HG03460 (cell line): ENCODE measurements at regions not wholly inside any gene's neighbourhood (a gene's known extent, or its start where the extent isn't known, plus 50 kb on each side); places are given as distances from the start of the nearest gene placed in this dataset.

Experiments used
- ATAC-seq: cut with Tn5 transposase; IDR thresholded peaks from one replicate; pipeline ENCODE4 v1.9.1; 2021; ENCODE audit not compliant: unreplicated experiment

DNA sequence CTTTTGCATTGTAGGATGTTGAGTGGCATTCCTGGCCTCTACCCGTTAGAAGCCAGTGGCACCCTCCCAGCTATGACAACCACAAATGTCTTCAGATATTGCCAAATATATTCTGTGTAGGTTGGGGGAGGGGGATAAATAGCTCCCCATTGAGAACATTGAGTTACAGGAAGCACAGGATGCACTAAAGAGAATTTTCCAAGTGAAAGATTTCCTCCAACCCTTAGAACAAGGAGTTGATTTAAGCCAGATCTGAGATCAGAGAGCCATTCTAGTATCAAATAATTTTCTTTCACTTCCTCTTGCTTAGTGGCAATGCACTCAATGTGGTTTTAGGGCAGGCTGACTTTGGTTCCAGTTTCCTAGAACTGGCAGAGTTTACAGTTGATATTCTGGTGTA, 436.6 kb downstream of the C4orf33 start:
- ATAC-seq, result peak; percentile 79

DNA sequence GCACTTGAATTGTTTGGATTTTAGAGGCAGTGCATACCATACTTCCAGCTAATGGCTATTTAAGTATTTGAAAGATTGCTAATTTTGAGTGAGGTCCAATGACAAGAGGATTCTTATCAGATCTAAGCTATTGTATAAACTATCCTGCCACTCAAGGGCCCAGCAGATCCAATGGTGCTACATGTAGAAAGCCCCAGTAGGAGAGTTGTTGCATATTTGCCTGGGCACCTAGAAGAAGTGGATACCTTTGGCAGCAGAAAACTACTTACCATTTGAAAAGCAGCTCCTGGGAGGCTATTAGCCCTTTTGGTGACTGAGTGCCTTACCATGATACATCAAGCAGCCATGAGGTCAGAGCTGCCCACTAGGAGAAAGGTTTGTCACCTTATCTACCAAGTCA, 447.3 kb downstream of the C4orf33 start:
- no peak for ATAC-seq

GRCh38 chr4:129545599-129546278, 449.8 kb downstream of the C4orf33 start:
- no peak for ATAC-seq

DNA sequence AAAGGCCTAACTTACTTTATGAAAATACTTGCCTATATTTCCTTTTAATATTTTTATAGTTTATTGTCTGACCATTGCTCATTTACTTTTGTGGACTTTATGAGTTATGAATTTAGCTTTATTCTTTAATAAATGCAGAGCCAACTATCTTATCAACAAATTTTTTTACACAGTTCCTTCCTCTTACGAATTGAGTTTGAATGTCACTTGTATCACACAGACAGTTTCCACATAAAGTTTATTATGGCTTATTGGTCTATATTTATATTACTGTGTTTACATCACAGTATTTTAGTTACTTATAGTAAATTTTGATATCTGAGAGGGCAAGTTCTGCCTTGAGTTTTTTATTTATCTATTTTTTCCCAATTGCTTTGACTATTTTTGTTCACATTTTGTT, 450.6 kb downstream of the C4orf33 start:
- ATAC-seq, result no peak

- no peak for ATAC-seq
Measured at GRCh38 chr4:129550281-129550785, 454.4 kb downstream of the C4orf33 start.

DNA sequence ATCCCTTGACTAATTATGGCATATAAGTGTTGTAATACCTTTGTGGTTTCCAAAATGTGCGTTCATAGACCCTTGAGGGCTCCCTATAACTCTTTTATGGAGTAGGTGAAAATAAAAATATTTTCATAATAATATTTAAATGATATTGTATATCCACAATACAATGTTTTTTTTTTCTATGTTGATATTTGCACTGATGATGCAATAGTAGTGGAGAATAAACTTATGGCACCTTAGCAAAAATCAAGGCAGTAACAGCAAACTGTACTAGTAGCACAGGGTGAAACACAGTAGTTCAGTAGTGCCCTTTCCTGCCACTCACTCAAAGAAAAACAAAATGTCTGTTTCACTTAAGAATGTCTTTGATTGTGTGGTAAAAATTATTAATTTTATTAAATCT, 465.3 kb downstream of the C4orf33 start:
- no peak for ATAC-seq

GRCh38 chr4:129561886-129562671, 466.1 kb downstream of the C4orf33 start:
- no peak for ATAC-seq

- no peak for ATAC-seq
Measured at GRCh38 chr4:129565214-129565613, 469.3 kb downstream of the C4orf33 start.

GRCh38 chr4:129570326-129570725, 474.4 kb downstream of the C4orf33 start:
- no peak for ATAC-seq

GRCh38 chr4:129578336-129578735, 482.4 kb downstream of the C4orf33 start:
- no peak for ATAC-seq

DNA sequence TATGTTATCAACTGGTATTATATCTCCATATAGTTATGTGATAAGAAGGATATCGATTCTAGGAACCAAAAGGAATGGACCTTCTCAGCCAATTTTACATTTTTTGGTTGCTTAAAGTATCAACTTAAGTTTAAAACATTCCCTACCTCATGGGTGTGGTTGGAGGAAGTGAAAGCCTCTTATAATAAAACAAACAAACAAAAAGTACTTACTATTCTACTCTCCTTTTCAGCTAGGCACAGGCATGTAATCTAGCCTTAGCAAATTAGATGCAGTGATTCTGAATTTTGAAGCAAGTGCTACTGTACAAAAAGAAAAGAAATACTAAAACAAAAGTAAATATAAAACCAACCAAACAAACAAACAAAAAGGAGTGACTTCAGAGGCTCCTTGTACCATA, 485.4 kb downstream of the C4orf33 start:
- ATAC-seq, result no peak

DNA sequence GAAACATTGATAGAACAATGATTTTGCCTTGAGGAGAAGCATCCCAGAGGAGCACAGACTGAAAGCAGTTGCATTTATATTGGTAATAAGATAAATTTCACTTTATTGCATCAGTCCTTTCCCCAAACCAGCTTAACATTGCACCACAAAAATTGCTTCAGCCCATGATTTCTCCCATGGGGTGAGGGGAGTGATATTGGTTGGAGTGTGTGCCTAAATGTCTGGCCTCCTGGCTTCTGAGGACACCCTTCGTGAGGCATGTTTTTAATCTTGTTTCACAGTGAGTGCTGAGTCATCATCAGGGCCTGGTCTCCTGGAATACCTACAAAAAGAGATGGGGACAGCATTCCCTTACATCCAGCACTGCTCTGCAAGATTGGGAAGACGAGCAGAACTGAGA, 487.9 kb downstream of the C4orf33 start:
- ATAC-seq, result no peak

- ATAC-seq, result no peak
Measured at GRCh38 chr4:129598582-129598981, 502.6 kb downstream of the C4orf33 start.

GRCh38 chr4:129600898-129601297, 504.9 kb downstream of the C4orf33 start:
- no peak for ATAC-seq

- ATAC-seq, result no peak
Measured at GRCh38 chr4:129602447-129602846, 506.5 kb downstream of the C4orf33 start.

GRCh38 chr4:129603241-129603931, 507.4 kb downstream of the C4orf33 start:
- no peak for ATAC-seq

GRCh38 chr4:129604632-129605255, 508.8 kb downstream of the C4orf33 start:
- no peak for ATAC-seq

DNA sequence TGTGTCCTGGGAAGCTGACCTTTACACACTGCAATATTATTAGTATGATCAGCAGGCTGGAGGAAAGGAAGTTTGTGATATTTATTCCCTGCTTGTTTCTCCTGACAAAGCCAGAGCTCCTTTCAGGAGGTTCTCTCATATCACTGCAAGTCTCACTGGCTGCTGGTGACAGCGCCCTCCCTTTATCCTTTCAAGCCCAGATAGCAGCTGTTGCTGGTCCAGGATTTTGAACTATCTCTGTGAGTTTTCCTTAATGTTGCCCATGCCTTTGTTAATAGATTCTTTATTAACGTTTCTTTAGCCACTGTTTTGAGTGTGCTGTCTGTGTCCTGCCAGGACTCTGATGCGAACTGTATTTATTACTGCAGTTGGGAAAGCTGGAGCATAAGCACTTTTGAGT, 518.7 kb downstream of the C4orf33 start:
- ATAC-seq, result no peak

DNA sequence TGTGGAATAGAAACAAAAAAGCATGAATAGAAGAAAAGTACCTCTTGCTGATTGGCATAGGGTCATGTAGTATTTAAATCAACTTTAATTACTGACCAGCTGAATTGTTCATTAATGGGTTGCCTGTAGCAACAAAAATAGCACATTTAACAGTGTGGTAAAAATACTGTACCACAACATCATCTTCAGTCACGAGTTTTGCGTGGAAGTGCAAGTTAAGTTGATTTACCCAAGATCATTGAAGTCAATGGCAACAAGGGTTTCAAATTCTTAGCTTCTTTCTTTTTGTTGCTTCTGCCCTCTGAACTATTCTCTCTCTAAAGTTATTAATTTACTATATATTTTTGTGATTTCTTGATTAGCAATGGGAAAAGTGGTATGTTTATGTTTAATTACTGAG, 526.6 kb downstream of the C4orf33 start:
- ATAC-seq, result no peak

DNA sequence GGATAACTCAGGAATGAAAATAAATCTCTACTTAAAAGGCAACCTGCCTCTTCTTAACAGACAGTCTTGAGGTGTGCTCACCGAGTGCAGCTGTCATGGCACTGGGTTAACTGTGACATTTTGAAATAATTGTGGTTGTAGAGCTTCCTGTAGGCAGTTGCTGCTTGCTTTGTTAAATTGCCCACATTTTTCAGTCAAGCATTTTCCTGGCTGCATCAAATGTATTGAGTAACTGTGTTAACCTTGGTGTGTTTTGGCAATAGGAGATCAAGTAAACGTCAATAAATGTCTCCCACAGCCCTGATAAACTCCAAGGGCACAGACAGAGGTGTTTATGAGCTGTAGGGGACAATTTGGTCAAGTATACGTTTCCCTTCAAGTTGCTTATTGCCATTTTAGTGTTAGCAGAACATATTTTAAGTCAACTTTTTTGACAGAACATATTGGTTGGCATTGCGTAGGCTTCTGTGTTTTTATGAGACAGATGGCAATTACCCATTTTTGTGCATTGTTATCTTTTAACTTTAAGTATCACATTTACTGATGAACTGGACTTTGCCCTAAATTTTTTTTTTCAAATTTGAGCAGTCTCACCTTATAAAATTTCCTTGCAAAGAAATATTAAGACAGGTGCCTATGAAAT, 527.4 kb downstream of the C4orf33 start:
- no peak for ATAC-seq

DNA sequence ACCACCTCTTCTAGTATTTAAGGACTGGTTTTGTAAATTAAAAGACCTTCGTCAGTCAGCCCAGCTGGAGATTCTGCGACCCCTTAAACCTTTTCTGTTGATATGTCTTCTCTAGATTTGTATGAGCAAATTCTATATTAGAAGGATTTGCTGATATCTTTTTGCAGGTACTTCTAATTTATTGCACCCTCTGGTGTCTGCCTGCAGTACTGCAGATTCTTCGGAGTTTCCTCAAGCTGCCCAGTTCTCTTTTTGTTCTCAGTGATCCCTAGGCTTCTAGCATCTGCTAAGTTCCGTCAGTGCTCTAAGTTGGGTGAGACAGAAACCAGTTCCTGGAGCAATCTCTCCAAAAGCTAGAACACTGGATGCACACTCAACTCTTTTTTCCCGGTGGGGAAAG, 545.2 kb downstream of the C4orf33 start:
- peak; percentile 87 for ATAC-seq
